ENCODE measurements at regions not wholly inside any gene's neighbourhood (a gene's known extent, or its start where the extent isn't known, plus 50 kb on each side); places are given as distances from the start of the nearest gene placed in this dataset.

DNA sequence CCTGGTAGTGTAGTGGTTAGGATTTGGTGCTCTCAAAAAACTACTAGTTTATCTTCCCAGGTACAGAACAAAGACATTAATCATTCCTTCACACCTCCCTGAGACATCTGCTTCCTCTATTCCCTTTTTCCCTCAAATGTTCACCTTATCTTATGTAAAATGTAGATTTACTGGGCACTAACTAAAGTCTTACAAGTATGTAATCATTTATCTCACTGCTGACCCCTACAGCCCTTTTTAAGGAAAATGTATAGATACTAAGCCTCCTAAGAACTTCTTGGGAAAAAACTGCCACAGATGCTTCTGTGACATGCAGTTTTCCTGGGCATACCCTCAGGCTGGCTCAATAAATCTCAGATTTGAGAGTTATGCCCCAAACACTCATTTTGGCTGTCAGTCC lies 50.8 kb upstream of the NEK7 start:
- TF ChIP-seq, protein P1, sequence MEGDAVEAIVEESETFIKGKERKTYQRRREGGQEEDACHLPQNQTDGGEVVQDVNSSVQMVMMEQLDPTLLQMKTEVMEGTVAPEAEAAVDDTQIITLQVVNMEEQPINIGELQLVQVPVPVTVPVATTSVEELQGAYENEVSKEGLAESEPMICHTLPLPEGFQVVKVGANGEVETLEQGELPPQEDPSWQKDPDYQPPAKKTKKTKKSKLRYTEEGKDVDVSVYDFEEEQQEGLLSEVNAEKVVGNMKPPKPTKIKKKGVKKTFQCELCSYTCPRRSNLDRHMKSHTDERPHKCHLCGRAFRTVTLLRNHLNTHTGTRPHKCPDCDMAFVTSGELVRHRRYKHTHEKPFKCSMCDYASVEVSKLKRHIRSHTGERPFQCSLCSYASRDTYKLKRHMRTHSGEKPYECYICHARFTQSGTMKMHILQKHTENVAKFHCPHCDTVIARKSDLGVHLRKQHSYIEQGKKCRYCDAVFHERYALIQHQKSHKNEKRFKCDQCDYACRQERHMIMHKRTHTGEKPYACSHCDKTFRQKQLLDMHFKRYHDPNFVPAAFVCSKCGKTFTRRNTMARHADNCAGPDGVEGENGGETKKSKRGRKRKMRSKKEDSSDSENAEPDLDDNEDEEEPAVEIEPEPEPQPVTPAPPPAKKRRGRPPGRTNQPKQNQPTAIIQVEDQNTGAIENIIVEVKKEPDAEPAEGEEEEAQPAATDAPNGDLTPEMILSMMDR (conservative IDR thresholded peaks at IDR 0.05; ENCODE audit: low read depth, low read length) = no peak; the same call in 1 of the 2 replicates
- no peak for TF ChIP-seq EZH2 (IDR thresholded peaks at IDR 0.05; ENCODE audit: borderline replicate concordance, low read depth, low read length, poor library complexity, severe bottlenecking)
